HepG2 (cell line): ENCODE measurements at regions not wholly inside any gene's neighbourhood (a gene's known extent, or its start where the extent isn't known, plus 50 kb on each side); places are given as distances from the start of the nearest gene placed in this dataset.
A peak's percentile ranks its signal among the peaks of the same experiment; 100 is the strongest.

ENCODE experiments used
- AKAP8 ChIP-seq: sonication (generic); formaldehyde crosslinking; IDR thresholded peaks from 2 replicates; pipeline ENCODE4 v1.5.1; 2020; ENCODE audit warnings: mild to moderate bottlenecking, missing genetic modification reagents
- CHCHD3 ChIP-seq: sonication (generic); formaldehyde crosslinking; IDR thresholded peaks from 2 replicates; pipeline ENCODE4 v1.8.0; 2022; ENCODE audit warnings: mild to moderate bottlenecking, missing genetic modification reagents, moderate library complexity
- FOXP4 ChIP-seq: sonication (generic); formaldehyde crosslinking; IDR thresholded peaks from 2 replicates; pipeline ENCODE4 v1.4.0; 2020; ENCODE audit warnings: missing genetic modification reagents
- GABPB1 ChIP-seq: IDR thresholded peaks from 2 replicates; pipeline ENCODE4 v1.6.1; 2016; ENCODE audit warnings: mild to moderate bottlenecking, missing genetic modification reagents, moderate library complexity, missing compliant biosample characterization
- GATAD1 ChIP-seq: IDR thresholded peaks from 2 replicates; pipeline ENCODE4 v1.6.1; 2016; ENCODE audit warnings: missing genetic modification reagents, missing compliant biosample characterization
- GLI4 ChIP-seq: sonication (generic); formaldehyde crosslinking; IDR thresholded peaks from 2 replicates; pipeline ENCODE4 v1.5.1; 2020; ENCODE audit warnings: missing genetic modification reagents, mild to moderate bottlenecking, moderate library complexity, borderline replicate concordance
- GPN1 ChIP-seq: sonication (generic); formaldehyde crosslinking; IDR thresholded peaks from 2 replicates; pipeline ENCODE4 v1.5.1; 2020; ENCODE audit warnings: missing genetic modification reagents, borderline replicate concordance
- HMG20B ChIP-seq: conservative IDR thresholded peaks from 2 replicates; pipeline ENCODE4 v1.6.1; 2016; ENCODE audit warnings: missing genetic modification reagents, missing compliant biosample characterization
- HOXD1 ChIP-seq: sonication (generic); formaldehyde crosslinking; IDR thresholded peaks from 2 replicates; pipeline ENCODE4 v1.5.0; 2020; ENCODE audit warnings: missing genetic modification reagents
- KAT2B ChIP-seq: fragments of 150-350 bp; IDR thresholded peaks from 2 replicates; pipeline ENCODE4 v1.6.1; 2014; ENCODE audit warnings: low read depth, low read length, borderline replicate concordance
- MEF2D ChIP-seq: sonication (generic); formaldehyde crosslinking; IDR thresholded peaks from 2 replicates; pipeline ENCODE4 v1.5.1; 2020; ENCODE audit warnings: mild to moderate bottlenecking, missing genetic modification reagents
- MEIS2 ChIP-seq: sonication (generic); formaldehyde crosslinking; IDR thresholded peaks from 2 replicates; pipeline ENCODE4 v1.9.0; 2021; ENCODE audit warnings: mild to moderate bottlenecking, missing genetic modification reagents
- MTF2 ChIP-seq: sonication (generic); formaldehyde crosslinking; IDR thresholded peaks from 2 replicates; pipeline ENCODE4 v1.5.0; 2020; ENCODE audit warnings: missing genetic modification reagents, borderline replicate concordance
- PCBP1 ChIP-seq: fragments of 200-400 bp; formaldehyde crosslinking; IDR thresholded peaks from 2 replicates; pipeline ENCODE4 v1.6.1; 2017; ENCODE audit warnings: mild to moderate bottlenecking, low read depth, low read length, borderline replicate concordance
- SP5 ChIP-seq: IDR thresholded peaks from 2 replicates; pipeline ENCODE4 v1.6.1; 2016; ENCODE audit warnings: low read depth, borderline replicate concordance
- ZBTB39 ChIP-seq: sonication (generic); formaldehyde crosslinking; IDR thresholded peaks from 2 replicates; pipeline ENCODE4 v1.5.0; 2020; ENCODE audit warnings: missing genetic modification reagents
- ZFP36 ChIP-seq: fragments of 150-350 bp; IDR thresholded peaks from 2 replicates; pipeline ENCODE4 v1.6.1; 2018; ENCODE audit warnings: borderline replicate concordance, low read length, low read depth; ENCODE audit not compliant: partially characterized antibody
- ZNF317 ChIP-seq: sonication (generic); formaldehyde crosslinking; IDR thresholded peaks from 2 replicates; pipeline ENCODE4 v1.5.0; 2020; ENCODE audit warnings: mild to moderate bottlenecking, missing genetic modification reagents
- ZNF430 ChIP-seq: sonication (generic); formaldehyde crosslinking; IDR thresholded peaks from 2 replicates; pipeline ENCODE4 v1.9.0; 2021; ENCODE audit warnings: mild to moderate bottlenecking, missing genetic modification reagents
- ZNF674 ChIP-seq: sonication (generic); formaldehyde crosslinking; IDR thresholded peaks from 2 replicates; pipeline ENCODE4 v1.5.0; 2020; ENCODE audit warnings: low read depth, mild to moderate bottlenecking, missing genetic modification reagents
- ZNF768 ChIP-seq: sonication (generic); formaldehyde crosslinking; IDR thresholded peaks from 2 replicates; pipeline ENCODE4 v1.4.0; 2020; ENCODE audit warnings: missing genetic modification reagents
- ZNF772 ChIP-seq: sonication (generic); formaldehyde crosslinking; IDR thresholded peaks from 2 replicates; pipeline ENCODE4 v1.5.0; 2020; ENCODE audit warnings: mild to moderate bottlenecking, missing genetic modification reagents
- ZNF777 ChIP-seq: sonication (generic); formaldehyde crosslinking; IDR thresholded peaks from 2 replicates; pipeline ENCODE4 v1.4.0; 2020; ENCODE audit warnings: missing genetic modification reagents
- ZNF841 ChIP-seq: sonication (generic); formaldehyde crosslinking; IDR thresholded peaks from 2 replicates; pipeline ENCODE4 v1.8.1; 2023; ENCODE audit warnings: missing genetic modification reagents, borderline replicate concordance
- TF ChIP-seq, protein P1 (sequence below): sonication (generic); formaldehyde crosslinking; IDR thresholded peaks from 2 replicates; pipeline ENCODE4 v1.4.0; 2020; ENCODE audit warnings: missing genetic modification reagents

DNA sequence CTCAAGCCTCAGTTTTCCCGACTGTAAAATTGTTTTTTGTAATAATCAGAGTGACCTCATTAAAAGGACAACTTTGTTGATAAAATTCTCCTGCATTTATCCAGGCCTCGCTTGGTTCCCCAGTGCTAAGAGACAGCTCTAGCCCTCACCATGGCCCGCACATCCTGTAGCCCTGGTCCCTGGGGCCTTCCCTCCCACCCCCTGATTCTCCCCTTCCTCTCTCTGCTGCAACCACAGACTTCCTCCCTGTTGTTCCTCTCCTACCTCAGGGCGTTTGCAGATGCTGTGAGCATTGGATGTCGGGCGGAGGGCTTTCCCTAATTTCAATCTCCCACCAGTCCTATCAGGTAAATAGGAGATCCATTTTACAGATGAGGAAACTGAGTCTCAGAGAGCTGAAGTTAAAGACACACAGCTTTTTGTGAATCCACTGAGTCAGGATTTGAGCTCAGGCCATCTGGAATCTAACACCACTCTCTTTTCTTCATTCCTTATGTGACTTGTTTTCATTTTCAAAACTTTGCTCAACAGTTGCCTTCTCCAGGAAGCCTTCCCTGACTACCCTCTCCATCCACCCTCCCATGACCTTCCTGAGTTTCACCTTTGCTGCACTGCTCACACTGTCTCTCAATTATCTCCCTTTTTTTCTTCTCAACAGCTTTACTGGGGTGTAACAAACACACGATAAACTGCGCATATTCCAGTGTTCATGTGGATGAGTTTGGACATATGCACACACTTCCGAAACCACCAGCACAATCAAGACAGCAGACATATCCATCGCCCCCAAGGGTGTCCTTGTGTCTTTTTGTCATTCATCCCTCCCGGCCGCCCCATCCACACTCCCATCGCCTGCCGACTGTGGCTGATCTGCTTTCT is 107.1 kb downstream of the CEBPB start (continued):
- TF ChIP-seq FOXP4 (CRISPR knock-in tag) (no peak), PCBP1 (no peak), MEIS2 (CRISPR knock-in tag) (no peak), KAT2B (no peak), ZNF777 (CRISPR knock-in tag) (0 out of 2 replicates have a peak, but pooled peaks have one; percentile 19), ZNF772 (no peak), ZNF841 (CRISPR knock-in tag) (no peak), HOXD1 (CRISPR knock-in tag) (no peak), ZBTB39 (0 out of 2 replicates have a peak, but pooled peaks have one; percentile 29), ZNF430 (CRISPR knock-in tag) (no peak), ZNF317 (CRISPR knock-in tag) (0 out of 2 replicates have a peak, but pooled peaks have one; percentile 6), ZNF674 (CRISPR knock-in tag) (no peak), MEF2D (CRISPR knock-in tag) (0 out of 2 replicates have a peak, but pooled peaks have one; percentile 19), MTF2 (CRISPR knock-in tag) (no peak), CHCHD3 (no peak), GABPB1 (CRISPR knock-in tag) (no peak), GLI4 (CRISPR knock-in tag) (no peak), SP5 (CRISPR knock-in tag) (no peak), GPN1 (CRISPR knock-in tag) (no peak), ZFP36 (peak; percentile 90), AKAP8 (no peak), HMG20B (CRISPR knock-in tag) (no peak), ZNF768 (no peak), GATAD1 (CRISPR knock-in tag) (no peak)
- TF ChIP-seq, protein P1, sequence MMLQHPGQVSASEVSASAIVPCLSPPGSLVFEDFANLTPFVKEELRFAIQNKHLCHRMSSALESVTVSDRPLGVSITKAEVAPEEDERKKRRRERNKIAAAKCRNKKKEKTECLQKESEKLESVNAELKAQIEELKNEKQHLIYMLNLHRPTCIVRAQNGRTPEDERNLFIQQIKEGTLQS = no peak
